ENCODE measurements at regions not wholly inside any gene's neighbourhood (a gene's known extent, or its start where the extent isn't known, plus 50 kb on each side); places are given as distances from the start of the nearest gene placed in this dataset.

GRCh38 chr2:196284144-196284844, 112.9 kb upstream of the STK17B start:
- DNase-seq = no peak

- no peak for DNase-seq
Measured at GRCh38 chr2:196284866-196285557, 113.6 kb upstream of the STK17B start.

GRCh38 chr2:196286821-196287220, 115.4 kb upstream of the STK17B start:
- DNase-seq = no peak

- DNase-seq = no peak
Measured at GRCh38 chr2:196287523-196287922, 116.1 kb upstream of the STK17B start.

GRCh38 chr2:196288006-196288538, 116.7 kb upstream of the STK17B start:
- no peak for DNase-seq

GRCh38 chr2:196289000-196289399, 117.6 kb upstream of the STK17B start:
- DNase-seq = no peak

GRCh38 chr2:196290136-196290535, 118.8 kb upstream of the STK17B start:
- DNase-seq = no peak

GRCh38 chr2:196290569-196290968, 119.2 kb upstream of the STK17B start:
- no peak for DNase-seq

- DNase-seq = no peak
Measured at GRCh38 chr2:196291426-196291825, 120.0 kb upstream of the STK17B start.

GRCh38 chr2:196291873-196292800, 120.8 kb upstream of the STK17B start:
- DNase-seq = peak; percentile 93

GRCh38 chr2:196293751-196294515, 122.6 kb upstream of the STK17B start:
- DNase-seq = no peak

- DNase-seq = no peak
Measured at GRCh38 chr2:196294516-196294909, 123.1 kb upstream of the STK17B start.

GRCh38 chr2:196295005-196295404, 123.6 kb upstream of the STK17B start:
- DNase-seq = no peak

GRCh38 chr2:196298106-196298723, 126.8 kb upstream of the STK17B start:
- DNase-seq = peak; percentile 47

GRCh38 chr2:196307775-196308305, 136.5 kb upstream of the STK17B start:
- DNase-seq = no peak

GRCh38 chr2:196309691-196310090, 138.3 kb upstream of the STK17B start:
- DNase-seq = no peak

- no peak for DNase-seq
Measured at GRCh38 chr2:196314157-196314556, 142.8 kb upstream of the STK17B start.

GRCh38 chr2:196314780-196315179, 143.4 kb upstream of the STK17B start:
- DNase-seq = no peak

GRCh38 chr2:196315388-196316049, 144.1 kb upstream of the STK17B start:
- no peak for DNase-seq

- DNase-seq = no peak
Measured at GRCh38 chr2:196316050-196316430, 144.7 kb upstream of the STK17B start.

Measured in DMS79 treated with DMSO at 0.1 percent for 48 hours (cell line).